WI38 (cell line): ENCODE measurements at regions not wholly inside any gene's neighbourhood (a gene's known extent, or its start where the extent isn't known, plus 50 kb on each side); places are given as distances from the start of the nearest gene placed in this dataset.
"Not testable (repeated sequence)": the region's sequence is repeated elsewhere in the genome, so short reads cannot be mapped to it uniquely, and the experiment has no call there.

Experiments
- H3K4me3 ChIP-seq: 2 replicates; pipeline ENCODE4 v1.5.1; 2011; ENCODE audit warnings: low read depth, mild to moderate bottlenecking, control low read depth, low read length
- CTCF ChIP-seq: IDR thresholded peaks from 2 replicates; pipeline ENCODE4 v1.5.1; 2012; ENCODE audit warnings: low read depth, mild to moderate bottlenecking, control low read depth, low read length

- H3K4me3 ChIP-seq, result no peak overlapping the region
- no peak for TF ChIP-seq CTCF
Measured at GRCh38 chr5:42066131-42066530, 141.1 kb downstream of the FBXO4 start.

- H3K4me3 ChIP-seq, result no peak overlapping the region
- TF ChIP-seq CTCF, result no peak
Measured at GRCh38 chr5:42074353-42074752, 149.3 kb downstream of the FBXO4 start.

- TF ChIP-seq CTCF, result no peak
- H3K4me3 ChIP-seq, result no peak overlapping the region
Measured at GRCh38 chr5:42089705-42090104, 164.6 kb downstream of the FBXO4 start.

GRCh38 chr5:42090162-42090561 lies 165.1 kb downstream of the FBXO4 start:
- no peak overlapping the region for H3K4me3 ChIP-seq
- no peak for TF ChIP-seq CTCF

GRCh38 chr5:42099846-42100245 lies 174.8 kb downstream of the FBXO4 start:
- H3K4me3 ChIP-seq, result not testable (repeated sequence)

GRCh38 chr5:42108468-42108867 lies 183.4 kb downstream of the FBXO4 start:
- no peak for TF ChIP-seq CTCF
- no peak overlapping the region for H3K4me3 ChIP-seq

GRCh38 chr5:42109006-42109572 lies 184.0 kb downstream of the FBXO4 start:
- TF ChIP-seq CTCF, result no peak
- H3K4me3 ChIP-seq, result no peak overlapping the region

- H3K4me3 ChIP-seq, result not testable (repeated sequence)
Measured at GRCh38 chr5:42115721-42116120, 190.6 kb downstream of the FBXO4 start.
